ENCODE measurements at regions not wholly inside any gene's neighbourhood (a gene's known extent, or its start where the extent isn't known, plus 50 kb on each side); places are given as distances from the start of the nearest gene placed in this dataset.

- TF ChIP-seq ERG (CRISPR knock-in tag; IDR thresholded peaks at IDR 0.05), result no peak
Observed at GRCh38 chr17:71550675-71551074, 570.1 kb upstream of the SOX9 start (continued).

- CTCF ChIA-PET, result no interaction called here
- Mint-ChIP-seq H3K27ac (no peak overlapping the region), H3K4me3 (no peak overlapping the region), H3K4me1 (peaks cover 2% of the 10 kb centered on the region; the same call in 1 of the 2 replicates), H3K36me3 (no peaks in the 10 kb centered on the region), H3K27me3 (ENCODE audit: low read depth) (no peaks in the 10 kb centered on the region), H3K9me3 (peaks cover 3% of the 10 kb centered on the region; the same call in 1 of the 2 replicates)
- DNase-seq (ENCODE audit: low spot score), result no peak
- POLR2A ChIA-PET, result no interaction called here
- TF ChIP-seq MXD4 (CRISPR knock-in tag; IDR thresholded peaks at IDR 0.05; ENCODE audit: borderline replicate concordance) (no peak), ZNF138 (CRISPR knock-in tag; conservative IDR thresholded peaks at IDR 0.05) (no peak), E2F4 (CRISPR knock-in tag; IDR thresholded peaks at IDR 0.05; ENCODE audit: borderline replicate concordance, low read depth) (no peak)
- no peak for ATAC-seq
Observed at GRCh38 chr17:71553381-71553780, 567.4 kb upstream of the SOX9 start.

GRCh38 chr17:71558901-71559300 lies 561.9 kb upstream of the SOX9 start:
- CTCF ChIA-PET, result no interaction called here
- Mint-ChIP-seq H3K9me3 (no peaks in the 10 kb centered on the region), H3K36me3 (no peaks in the 10 kb centered on the region), H3K4me1 (no peaks in the 10 kb centered on the region), H3K4me3 (no peak overlapping the region), H3K27me3 (ENCODE audit: low read depth) (no peaks in the 10 kb centered on the region), H3K27ac (no peak overlapping the region)
- ATAC-seq (no peak), DNase-seq (ENCODE audit: low spot score) (no peak)
- POLR2A ChIA-PET, result no interaction called here
- TF ChIP-seq ZNF425 (CRISPR knock-in tag; conservative IDR thresholded peaks at IDR 0.05) (no peak), MYBL2 (CRISPR knock-in tag; IDR thresholded peaks at IDR 0.05) (no peak), SP1 (CRISPR knock-in tag; conservative IDR thresholded peaks at IDR 0.05) (no peak), JAZF1 (CRISPR knock-in tag; IDR thresholded peaks at IDR 0.05) (no peak), NFATC4 (CRISPR knock-in tag; IDR thresholded peaks at IDR 0.05) (no peak), PRRX2 (CRISPR knock-in tag; IDR thresholded peaks at IDR 0.05) (no peak), AFF4 (CRISPR knock-in tag; IDR thresholded peaks at IDR 0.05; ENCODE audit: borderline replicate concordance) (no peak), USF1 (CRISPR knock-in tag; IDR thresholded peaks at IDR 0.05) (no peak), NFE2L1 (CRISPR knock-in tag; IDR thresholded peaks at IDR 0.05) (no peak), ELF4 (CRISPR knock-in tag; IDR thresholded peaks at IDR 0.05; ENCODE audit: low read depth) (no peak), PRDM15 (CRISPR knock-in tag; IDR thresholded peaks at IDR 0.05) (no peak), ZNF396 (CRISPR knock-in tag; IDR thresholded peaks at IDR 0.05; ENCODE audit: borderline replicate concordance) (no peak), AR (CRISPR knock-in tag; IDR thresholded peaks at IDR 0.05) (no peak), TEAD1 (CRISPR knock-in tag; IDR thresholded peaks at IDR 0.05) (no peak)
